Neural crest cell (in vitro differentiated cells): ENCODE measurements at regions not wholly inside any gene's neighbourhood (a gene's known extent, or its start where the extent isn't known, plus 50 kb on each side); places are given as distances from the start of the nearest gene placed in this dataset.
"Not testable (repeated sequence)": the region's sequence is repeated elsewhere in the genome, so short reads cannot be mapped to it uniquely, and the experiment has no call there.

Experiments
- DNase-seq: peaks from one replicate; pipeline ENCODE4 v3.0.0; 2021; ENCODE audit warnings: low read depth, mixed read lengths, low spot score
- H3K27ac Mint-ChIP-seq: one replicate; pipeline ENCODE4 v1.8.0; 2021; ENCODE audit warnings: mild to moderate bottlenecking, mixed read lengths; ENCODE audit not compliant: unreplicated experiment
- H3K27me3 Mint-ChIP-seq: 2 replicates; pipeline ENCODE4 v1.8.0; 2021; ENCODE audit warnings: low read depth, mild to moderate bottlenecking, mixed read lengths
- H3K36me3 Mint-ChIP-seq: 2 replicates; pipeline ENCODE4 v1.8.0; 2021; ENCODE audit warnings: low read depth, mild to moderate bottlenecking, mixed read lengths
- H3K4me1 Mint-ChIP-seq: 2 replicates; pipeline ENCODE4 v1.8.0; 2021; ENCODE audit warnings: mixed read lengths
- H3K4me3 Mint-ChIP-seq: one replicate; pipeline ENCODE4 v1.8.0; 2021; ENCODE audit warnings: mild to moderate bottlenecking, mixed read lengths
- H3K9me3 Mint-ChIP-seq: 2 replicates; pipeline ENCODE4 v1.8.0; 2021; ENCODE audit warnings: mixed read lengths
- CTCF ChIP-seq: fragments of 200-600 bp; sonication (generic); conservative IDR thresholded peaks from 2 replicates; pipeline ENCODE4 v1.5.0; 2021; ENCODE audit warnings: antibody characterized with exemption, mild to moderate bottlenecking

GRCh38 chr6:21754891-21755290 is 161.3 kb downstream of the SOX4 start:
- peaks cover 50% of the 10 kb centered on the region for H3K4me1 Mint-ChIP-seq
- no peak overlapping the region for H3K4me3 Mint-ChIP-seq
- no peak for DNase-seq
- no peaks in the 10 kb centered on the region for H3K27me3 Mint-ChIP-seq
- no peaks in the 10 kb centered on the region for H3K9me3 Mint-ChIP-seq
- peaks cover 3% of the 10 kb centered on the region for H3K36me3 Mint-ChIP-seq
- no peak for TF ChIP-seq CTCF
- no peak overlapping the region for H3K27ac Mint-ChIP-seq

DNA sequence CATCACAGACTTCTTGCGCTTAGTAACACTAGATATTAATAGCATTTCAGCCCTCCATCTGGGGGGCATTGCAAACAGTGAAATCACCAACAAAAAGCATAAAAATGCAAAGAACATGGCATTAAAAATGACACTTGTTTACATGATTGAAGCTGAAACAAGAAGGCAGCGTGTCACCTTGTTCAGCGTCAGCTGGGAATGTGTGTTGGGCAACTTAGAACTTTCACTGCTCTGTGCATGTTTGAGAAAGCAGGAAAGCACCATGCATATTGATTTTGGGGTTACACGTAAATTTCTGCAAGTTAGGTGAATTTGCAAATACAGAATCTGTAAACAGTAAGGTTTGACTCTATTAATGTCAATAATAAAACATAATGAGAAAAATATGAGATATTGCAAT is 162.9 kb downstream of the SOX4 start:
- Mint-ChIP-seq H3K27ac (no peak overlapping the region), H3K4me3 (no peak overlapping the region), H3K27me3 (no peaks in the 10 kb centered on the region), H3K36me3 (peaks cover 9% of the 10 kb centered on the region), H3K4me1 (peaks cover 34% of the 10 kb centered on the region), H3K9me3 (no peaks in the 10 kb centered on the region)
- DNase-seq: no peak
- TF ChIP-seq CTCF: no peak

DNA sequence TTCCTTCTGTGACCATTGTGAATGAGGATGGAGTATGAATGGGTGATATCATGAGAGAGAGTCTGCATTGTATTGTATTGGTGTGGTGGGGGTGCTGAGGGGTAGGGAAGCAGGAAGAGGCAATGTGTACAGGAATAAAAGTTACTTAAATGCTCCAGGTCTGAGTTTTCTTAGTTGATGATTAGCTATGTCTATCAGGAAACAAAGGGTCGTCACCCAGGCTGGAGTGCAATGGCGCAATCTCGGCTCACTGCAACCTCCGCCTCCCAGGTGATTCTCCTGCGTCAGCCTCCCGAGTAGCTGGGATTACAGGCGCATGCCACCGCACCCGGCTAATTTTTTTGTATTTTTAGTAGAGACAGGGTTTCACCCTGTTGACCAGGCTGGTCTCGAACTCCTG is 163.8 kb downstream of the SOX4 start:
- not testable (repeated sequence) for H3K27me3 Mint-ChIP-seq

GRCh38 chr6:21759721-21760120 is 166.2 kb downstream of the SOX4 start:
- H3K9me3 Mint-ChIP-seq: peaks cover 4% of the 10 kb centered on the region
- H3K27me3 Mint-ChIP-seq: no peaks in the 10 kb centered on the region
- peaks cover 16% of the 10 kb centered on the region for H3K4me1 Mint-ChIP-seq
- no peak for DNase-seq
- no peak overlapping the region for H3K27ac Mint-ChIP-seq
- no peak overlapping the region for H3K4me3 Mint-ChIP-seq
- H3K36me3 Mint-ChIP-seq: peaks cover 22% of the 10 kb centered on the region
- no peak for TF ChIP-seq CTCF

More for the DNA sequence above, 163.8 kb downstream of the SOX4 start:
- H3K9me3 Mint-ChIP-seq, DNase-seq, H3K4me3 Mint-ChIP-seq, H3K27ac Mint-ChIP-seq: not testable (repeated sequence)
- Mint-ChIP-seq H3K4me1 (peaks cover 30% of the 10 kb centered on the region), H3K36me3 (peaks cover 18% of the 10 kb centered on the region)

- Mint-ChIP-seq H3K36me3 (peaks cover 22% of the 10 kb centered on the region), H3K4me1 (peaks cover 10% of the 10 kb centered on the region)
- not testable (repeated sequence) for H3K4me3 Mint-ChIP-seq, H3K27ac Mint-ChIP-seq, DNase-seq, H3K9me3 Mint-ChIP-seq, H3K27me3 Mint-ChIP-seq
Observed at GRCh38 chr6:21761053-21761730, 167.6 kb downstream of the SOX4 start.

- peaks cover 19% of the 10 kb centered on the region for H3K36me3 Mint-ChIP-seq
- H3K4me3 Mint-ChIP-seq: no peak overlapping the region
- H3K27ac Mint-ChIP-seq: no peak overlapping the region
- TF ChIP-seq CTCF: no peak
- DNase-seq: no peak
- no peaks in the 10 kb centered on the region for H3K27me3 Mint-ChIP-seq
- peaks cover 14% of the 10 kb centered on the region for H3K4me1 Mint-ChIP-seq
- H3K9me3 Mint-ChIP-seq: peaks cover 4% of the 10 kb centered on the region
Observed at GRCh38 chr6:21764989-21765388, 171.4 kb downstream of the SOX4 start.
